DND-41 (cell line): ENCODE measurements at regions not wholly inside any gene's neighbourhood (a gene's known extent, or its start where the extent isn't known, plus 50 kb on each side); places are given as distances from the start of the nearest gene placed in this dataset.

Source experiments
- ATAC-seq: fragments of 200-7000 bp; cut with Tn5 transposase; 3 replicates; pipeline ENCODE4 v1.9.1; 2021; ENCODE audit warnings: low read depth; ENCODE audit not compliant: insufficient read depth
- DNase-seq: peaks from one replicate; pipeline ENCODE4 v3.0.0-alpha.2; 2020
- H2AFZ ChIP-seq: 2 replicates; pipeline ENCODE4 v1.6.0; 2012; ENCODE audit warnings: low read depth, low read length
- H3K27ac ChIP-seq: 2 replicates; pipeline ENCODE4 v1.5.1; 2012; ENCODE audit warnings: low read length, inconsistent platforms
- H3K27me3 ChIP-seq: fragments of 200-600 bp; sonication (generic); 2 replicates; pipeline ENCODE4 v1.6.0; 2012; ENCODE audit warnings: low read length, mild to moderate bottlenecking, inconsistent platforms; ENCODE audit not compliant: insufficient read depth, poor library complexity
- H3K36me3 ChIP-seq: 2 replicates; pipeline ENCODE4 v1.5.1; 2012; ENCODE audit warnings: low read length, inconsistent platforms; ENCODE audit not compliant: insufficient read depth
- H3K4me1 ChIP-seq: 2 replicates; pipeline ENCODE4 v1.5.1; 2012; ENCODE audit warnings: mild to moderate bottlenecking, low read length; ENCODE audit not compliant: insufficient read depth
- H3K4me2 ChIP-seq: 2 replicates; pipeline ENCODE4 v1.6.0; 2012; ENCODE audit warnings: mild to moderate bottlenecking, moderate library complexity, low read length, inconsistent platforms; ENCODE audit not compliant: insufficient read depth
- H3K4me3 ChIP-seq, 2 experiments: fragments of 200-600 bp in 1 of 2; shearing (Covaris generic) in 1 of 2; 2 replicates each; pipeline ENCODE4 v1.5.1; 2012 to 2016; ENCODE audit warnings: inconsistent platforms in 2 of 2, low read length in 2 of 2, mild to moderate bottlenecking in 2 of 2, low read depth in 1 of 2, moderate library complexity in 1 of 2
- H3K79me2 ChIP-seq: 2 replicates; pipeline ENCODE4 v1.6.0; 2012; ENCODE audit warnings: low read length, inconsistent platforms; ENCODE audit not compliant: insufficient read depth
- H3K9ac ChIP-seq: 2 replicates; pipeline ENCODE4 v1.6.0; 2012; ENCODE audit warnings: low read depth, mild to moderate bottlenecking, inconsistent platforms, low read length, moderate library complexity
- H3K9me3 ChIP-seq: 2 replicates; pipeline ENCODE4 v1.5.1; 2012; ENCODE audit warnings: low read length, moderate library complexity, mild to moderate bottlenecking, inconsistent platforms; ENCODE audit not compliant: insufficient read depth, severe bottlenecking
- H4K20me1 ChIP-seq: 2 replicates; pipeline ENCODE4 v1.6.0; 2012; ENCODE audit warnings: low read length; ENCODE audit not compliant: insufficient read depth
- EZH2 ChIP-seq: IDR thresholded peaks from 3 replicates; pipeline ENCODE4 v1.6.1; 2012; ENCODE audit warnings: borderline replicate concordance, low read depth, mild to moderate bottlenecking, moderate library complexity, low read length, inconsistent platforms; ENCODE audit not compliant: severe bottlenecking
- TF ChIP-seq, protein P1 (sequence below): IDR thresholded peaks from 2 replicates; pipeline ENCODE4 v1.5.1; 2012; ENCODE audit warnings: borderline replicate concordance, low read length, moderate library complexity, mild to moderate bottlenecking; ENCODE audit not compliant: poor library complexity, severe bottlenecking; ENCODE audit errors: extremely low read depth

DNA sequence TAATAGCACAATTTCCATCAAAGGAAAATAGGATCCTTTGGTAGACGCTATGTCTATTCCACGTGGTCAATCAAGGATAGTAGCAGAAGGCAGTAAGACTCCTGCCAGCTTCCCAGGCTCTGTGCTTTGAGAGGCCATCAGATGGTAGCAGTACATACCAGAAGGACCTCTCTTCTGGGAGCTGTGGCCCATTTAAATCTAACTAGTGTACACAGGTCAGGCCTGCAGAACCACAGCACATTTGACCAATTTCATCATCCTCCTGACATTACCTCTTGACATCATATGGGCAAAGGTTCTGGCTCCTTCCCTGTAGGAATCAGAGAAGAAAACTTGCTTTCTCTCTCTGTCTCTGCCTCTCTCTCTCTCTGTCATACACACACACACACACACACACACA is 229.6 kb upstream of the HTR2A start:
- no peaks in the 10 kb centered on the region for H4K20me1 ChIP-seq
- no peaks in the 10 kb centered on the region for H3K9me3 ChIP-seq
- H2AFZ ChIP-seq = no peak overlapping the region
- H3K4me2 ChIP-seq = no peak overlapping the region
- DNase-seq (no peak), ATAC-seq (no peak)
- no peaks in the 10 kb centered on the region for H3K36me3 ChIP-seq
- H3K27me3 ChIP-seq = peaks cover 35% of the 10 kb centered on the region
- no peak overlapping the region for H3K4me3 ChIP-seq
- H3K27ac ChIP-seq = no peak overlapping the region
- H3K4me1 ChIP-seq = no peaks in the 10 kb centered on the region
- TF ChIP-seq EZH2 = no peak
- TF ChIP-seq, protein P1, sequence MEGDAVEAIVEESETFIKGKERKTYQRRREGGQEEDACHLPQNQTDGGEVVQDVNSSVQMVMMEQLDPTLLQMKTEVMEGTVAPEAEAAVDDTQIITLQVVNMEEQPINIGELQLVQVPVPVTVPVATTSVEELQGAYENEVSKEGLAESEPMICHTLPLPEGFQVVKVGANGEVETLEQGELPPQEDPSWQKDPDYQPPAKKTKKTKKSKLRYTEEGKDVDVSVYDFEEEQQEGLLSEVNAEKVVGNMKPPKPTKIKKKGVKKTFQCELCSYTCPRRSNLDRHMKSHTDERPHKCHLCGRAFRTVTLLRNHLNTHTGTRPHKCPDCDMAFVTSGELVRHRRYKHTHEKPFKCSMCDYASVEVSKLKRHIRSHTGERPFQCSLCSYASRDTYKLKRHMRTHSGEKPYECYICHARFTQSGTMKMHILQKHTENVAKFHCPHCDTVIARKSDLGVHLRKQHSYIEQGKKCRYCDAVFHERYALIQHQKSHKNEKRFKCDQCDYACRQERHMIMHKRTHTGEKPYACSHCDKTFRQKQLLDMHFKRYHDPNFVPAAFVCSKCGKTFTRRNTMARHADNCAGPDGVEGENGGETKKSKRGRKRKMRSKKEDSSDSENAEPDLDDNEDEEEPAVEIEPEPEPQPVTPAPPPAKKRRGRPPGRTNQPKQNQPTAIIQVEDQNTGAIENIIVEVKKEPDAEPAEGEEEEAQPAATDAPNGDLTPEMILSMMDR = no peak
- H3K9ac ChIP-seq = no peak overlapping the region
- H3K79me2 ChIP-seq = no peaks in the 10 kb centered on the region

DNA sequence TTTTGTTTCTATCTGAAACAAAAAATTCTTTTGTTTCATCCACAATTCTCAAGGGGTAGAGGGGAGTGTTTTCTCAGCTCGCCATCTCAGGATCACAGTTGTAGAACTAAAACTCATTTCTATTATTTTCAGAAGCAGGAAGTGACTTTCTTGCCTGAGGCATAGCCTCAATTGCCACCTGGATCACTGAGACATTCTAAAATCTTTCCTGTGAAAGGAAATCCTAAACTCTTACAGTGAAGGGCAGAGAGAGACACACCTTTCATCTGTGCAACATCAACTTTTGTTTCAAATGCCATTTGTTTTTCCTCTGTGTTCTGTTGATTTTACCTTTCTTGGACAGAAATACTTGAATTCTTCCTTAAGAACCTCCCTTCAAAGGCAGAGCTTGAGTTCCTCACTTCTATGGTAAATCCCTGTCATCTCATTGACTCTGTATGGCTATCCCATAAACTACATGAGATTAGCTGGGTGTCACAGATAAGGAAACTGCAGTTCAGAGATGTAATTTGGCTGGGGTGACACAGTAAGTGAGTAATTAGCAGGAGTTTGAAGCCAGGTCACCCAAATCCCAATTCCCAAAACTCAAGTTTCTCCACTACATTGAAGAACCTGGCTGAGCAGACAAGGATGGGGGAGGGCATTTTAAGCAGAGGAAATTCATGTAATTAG is 224.4 kb upstream of the HTR2A start:
- TF ChIP-seq EZH2 = no peak
- TF ChIP-seq, protein P1 = no peak
- Histone ChIP-seq H3K4me3 (no peak overlapping the region), H3K36me3 (no peaks in the 10 kb centered on the region), H3K4me1 (no peaks in the 10 kb centered on the region), H3K9me3 (no peaks in the 10 kb centered on the region), H4K20me1 (no peaks in the 10 kb centered on the region), H3K27ac (no peak overlapping the region), H3K27me3 (peaks cover 14% of the 10 kb centered on the region), H3K9ac (no peak overlapping the region), H3K4me2 (no peak overlapping the region), H2AFZ (no peak overlapping the region), H3K79me2 (no peaks in the 10 kb centered on the region)
- DNase-seq = no peak
- no peak for ATAC-seq

DNA sequence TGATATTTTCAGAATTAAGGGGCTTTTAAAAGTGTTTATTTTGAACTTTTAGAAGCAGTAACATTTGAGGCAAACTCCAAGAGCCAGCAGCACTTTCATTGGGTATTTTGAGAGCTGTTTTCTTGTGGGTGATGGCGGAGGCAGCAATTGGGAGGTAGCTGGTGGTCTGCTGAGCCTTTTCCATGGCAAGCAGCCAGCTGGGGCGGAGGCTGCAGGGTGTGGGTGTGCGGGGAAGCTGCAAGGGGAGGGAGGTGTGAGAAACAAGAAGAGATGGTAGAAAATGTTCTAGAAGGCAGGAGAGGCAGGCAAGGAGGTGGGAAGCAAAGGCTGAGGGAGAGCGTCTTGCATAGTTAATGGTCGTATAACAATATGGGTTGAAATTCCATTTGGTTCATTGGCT is 223.4 kb upstream of the HTR2A start:
- Histone ChIP-seq H3K27ac (no peak overlapping the region), H3K9me3 (no peaks in the 10 kb centered on the region), H4K20me1 (no peaks in the 10 kb centered on the region), H3K9ac (no peak overlapping the region), H2AFZ (no peak overlapping the region), H3K4me3 (no peak overlapping the region), H3K79me2 (no peaks in the 10 kb centered on the region), H3K36me3 (no peaks in the 10 kb centered on the region), H3K4me1 (no peaks in the 10 kb centered on the region), H3K4me2 (no peak overlapping the region), H3K27me3 (peaks cover 10% of the 10 kb centered on the region)
- DNase-seq = no peak
- ATAC-seq = no peak
- TF ChIP-seq EZH2 = no peak
- TF ChIP-seq, protein P1 = no peak

DNA sequence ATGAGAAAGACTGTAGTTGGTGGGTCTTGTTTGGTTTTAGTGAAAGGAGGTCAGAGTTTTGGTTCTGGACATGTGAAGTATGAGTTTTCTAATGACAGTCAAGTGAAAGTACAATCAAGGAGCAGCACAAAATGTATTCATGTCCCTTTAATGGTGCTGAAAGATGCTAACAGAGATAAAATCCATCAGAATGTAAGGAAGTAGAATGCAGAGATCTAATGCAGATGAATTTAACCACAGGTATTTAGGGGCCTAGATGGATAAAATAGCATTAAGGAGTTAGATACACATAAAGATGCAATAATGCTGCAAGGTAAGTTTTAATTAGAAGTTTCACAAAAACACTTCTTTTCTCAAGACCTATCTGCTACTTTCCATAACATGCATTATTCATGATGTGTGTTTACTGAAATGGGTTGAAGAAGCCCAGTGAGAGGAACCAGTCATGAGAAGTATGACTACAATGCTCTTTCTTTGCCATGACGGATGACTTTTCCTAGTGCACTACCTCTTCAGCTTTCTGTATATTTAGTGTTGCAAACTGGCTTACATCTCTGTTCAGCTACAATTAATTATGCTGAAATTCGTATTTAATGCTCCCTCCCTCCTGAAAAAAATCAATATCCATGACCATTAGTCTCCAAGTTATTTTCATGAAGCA is 222.9 kb upstream of the HTR2A start:
- Histone ChIP-seq H3K4me1 (no peaks in the 10 kb centered on the region), H3K4me2 (no peak overlapping the region), H3K36me3 (no peaks in the 10 kb centered on the region), H3K4me3 (no peak overlapping the region), H2AFZ (no peak overlapping the region), H3K27me3 (peaks cover 10% of the 10 kb centered on the region), H3K9ac (no peak overlapping the region), H3K9me3 (no peaks in the 10 kb centered on the region), H3K79me2 (no peaks in the 10 kb centered on the region), H4K20me1 (no peaks in the 10 kb centered on the region), H3K27ac (no peak overlapping the region)
- DNase-seq = no peak
- ATAC-seq = no peak
- TF ChIP-seq, protein P1 = no peak
- no peak for TF ChIP-seq EZH2
